ENCODE measurements at regions not wholly inside any gene's neighbourhood (a gene's known extent, or its start where the extent isn't known, plus 50 kb on each side); places are given as distances from the start of the nearest gene placed in this dataset.

DNA sequence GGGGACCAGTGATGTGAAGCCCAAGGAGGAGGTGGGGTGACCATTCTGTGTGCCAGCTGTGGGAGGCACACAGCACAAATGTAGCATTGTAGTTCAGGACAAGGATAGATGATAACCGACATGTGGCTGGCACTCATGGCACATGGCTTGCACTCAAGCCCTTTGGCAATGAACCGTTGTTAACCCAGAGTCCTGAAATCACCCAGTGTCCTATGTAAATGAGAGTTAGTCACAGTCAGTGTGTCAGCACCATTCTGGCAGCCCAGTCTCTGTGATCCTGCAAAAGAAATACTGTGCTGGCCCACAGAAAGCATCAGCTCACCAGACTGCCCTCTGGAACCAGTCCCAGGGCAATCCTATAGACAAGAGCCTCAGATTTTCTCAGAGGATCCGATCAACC is 339.3 kb downstream of the MID1IP1 start:
- H3K9ac ChIP-seq, result no peak overlapping the region
- H3K79me2 ChIP-seq (ENCODE audit: insufficient read depth, low read depth), result no peaks in the 10 kb centered on the region
- TF ChIP-seq, protein P1, sequence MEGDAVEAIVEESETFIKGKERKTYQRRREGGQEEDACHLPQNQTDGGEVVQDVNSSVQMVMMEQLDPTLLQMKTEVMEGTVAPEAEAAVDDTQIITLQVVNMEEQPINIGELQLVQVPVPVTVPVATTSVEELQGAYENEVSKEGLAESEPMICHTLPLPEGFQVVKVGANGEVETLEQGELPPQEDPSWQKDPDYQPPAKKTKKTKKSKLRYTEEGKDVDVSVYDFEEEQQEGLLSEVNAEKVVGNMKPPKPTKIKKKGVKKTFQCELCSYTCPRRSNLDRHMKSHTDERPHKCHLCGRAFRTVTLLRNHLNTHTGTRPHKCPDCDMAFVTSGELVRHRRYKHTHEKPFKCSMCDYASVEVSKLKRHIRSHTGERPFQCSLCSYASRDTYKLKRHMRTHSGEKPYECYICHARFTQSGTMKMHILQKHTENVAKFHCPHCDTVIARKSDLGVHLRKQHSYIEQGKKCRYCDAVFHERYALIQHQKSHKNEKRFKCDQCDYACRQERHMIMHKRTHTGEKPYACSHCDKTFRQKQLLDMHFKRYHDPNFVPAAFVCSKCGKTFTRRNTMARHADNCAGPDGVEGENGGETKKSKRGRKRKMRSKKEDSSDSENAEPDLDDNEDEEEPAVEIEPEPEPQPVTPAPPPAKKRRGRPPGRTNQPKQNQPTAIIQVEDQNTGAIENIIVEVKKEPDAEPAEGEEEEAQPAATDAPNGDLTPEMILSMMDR (conservative IDR thresholded peaks at IDR 0.05; ENCODE audit: low read depth, low read length), result no peak
- H3K4me2 ChIP-seq, result no peak overlapping the region
- no peaks in the 10 kb centered on the region for H3K36me3 ChIP-seq (ENCODE audit: insufficient read depth)
- no peak overlapping the region for H3K4me3 ChIP-seq (IDR thresholded peaks at IDR 0.05; ENCODE audit: insufficient read depth, low read depth, low read length)
- no peaks in the 10 kb centered on the region for H4K20me1 ChIP-seq (ENCODE audit: insufficient read depth)
- peaks cover 15% of the 10 kb centered on the region for H3K4me1 ChIP-seq (ENCODE audit: low read depth, poor library complexity, severe bottlenecking)
- no peak overlapping the region for H2AFZ ChIP-seq (ENCODE audit: low read depth)
- no peaks in the 10 kb centered on the region for H3K27me3 ChIP-seq (ENCODE audit: insufficient read depth, low read depth)
- H3K27ac ChIP-seq, result no peak overlapping the region

DNA sequence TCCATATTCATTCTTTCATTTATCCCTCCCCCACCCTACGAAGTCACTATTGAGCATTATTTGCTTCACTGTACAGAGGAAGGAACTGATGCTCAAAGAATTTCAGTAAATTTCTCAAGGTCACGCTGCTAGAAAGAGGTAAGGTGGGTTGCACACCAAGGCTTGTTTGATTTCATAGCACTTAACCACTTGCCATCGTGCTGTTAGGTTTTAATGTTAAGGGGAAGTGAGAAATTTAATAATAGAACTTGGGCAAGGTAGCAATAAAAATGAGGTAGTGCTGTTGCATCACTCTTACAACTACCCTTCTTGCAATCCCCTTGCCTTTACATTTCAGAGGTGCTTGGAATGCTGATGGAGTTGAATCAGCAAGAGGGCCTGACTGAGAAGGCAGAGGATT is 343.1 kb downstream of the MID1IP1 start:
- Histone ChIP-seq H3K79me2 (ENCODE audit: insufficient read depth, low read depth) (no peaks in the 10 kb centered on the region), H3K4me3 (IDR thresholded peaks at IDR 0.05; ENCODE audit: insufficient read depth, low read depth, low read length) (no peak overlapping the region), H3K27ac (no peak overlapping the region), H3K4me1 (ENCODE audit: low read depth, poor library complexity, severe bottlenecking) (peaks cover 21% of the 10 kb centered on the region), H4K20me1 (ENCODE audit: insufficient read depth) (no peaks in the 10 kb centered on the region), H2AFZ (ENCODE audit: low read depth) (no peak overlapping the region), H3K27me3 (ENCODE audit: insufficient read depth, low read depth) (no peaks in the 10 kb centered on the region), H3K4me2 (no peak overlapping the region), H3K9ac (no peak overlapping the region), H3K36me3 (ENCODE audit: insufficient read depth) (no peaks in the 10 kb centered on the region)
- TF ChIP-seq, protein P1 (conservative IDR thresholded peaks at IDR 0.05; ENCODE audit: low read depth, low read length), result no peak

DNA sequence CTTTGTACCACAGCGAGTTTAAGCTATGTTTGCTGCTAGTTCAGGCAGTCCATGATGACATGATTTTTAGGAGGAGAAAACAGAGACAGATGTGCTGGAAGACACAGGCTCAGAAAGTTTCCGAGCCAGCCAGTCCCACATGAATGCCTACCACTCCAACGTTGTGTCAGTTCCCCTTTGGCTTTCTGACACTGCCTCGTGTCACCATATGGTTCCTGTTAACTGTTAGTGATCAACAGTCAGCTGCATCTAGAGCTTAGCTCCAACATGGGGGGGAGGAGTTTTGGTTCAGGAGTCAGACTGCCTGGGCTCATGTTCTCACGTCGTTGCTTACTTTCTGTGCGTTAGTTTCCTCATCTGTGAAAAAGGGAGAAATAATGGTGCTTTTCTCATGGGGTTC is 343.7 kb downstream of the MID1IP1 start:
- Histone ChIP-seq H3K4me2 (no peak overlapping the region), H3K27me3 (ENCODE audit: insufficient read depth, low read depth) (no peaks in the 10 kb centered on the region), H3K79me2 (ENCODE audit: insufficient read depth, low read depth) (no peaks in the 10 kb centered on the region), H4K20me1 (ENCODE audit: insufficient read depth) (no peaks in the 10 kb centered on the region), H3K36me3 (ENCODE audit: insufficient read depth) (no peaks in the 10 kb centered on the region), H3K9ac (no peak overlapping the region), H2AFZ (ENCODE audit: low read depth) (no peak overlapping the region), H3K4me1 (ENCODE audit: low read depth, poor library complexity, severe bottlenecking) (peaks cover 27% of the 10 kb centered on the region), H3K4me3 (IDR thresholded peaks at IDR 0.05; ENCODE audit: insufficient read depth, low read depth, low read length) (no peak overlapping the region), H3K27ac (no peak overlapping the region)
- TF ChIP-seq, protein P1 (conservative IDR thresholded peaks at IDR 0.05; ENCODE audit: low read depth, low read length), result no peak

DNA sequence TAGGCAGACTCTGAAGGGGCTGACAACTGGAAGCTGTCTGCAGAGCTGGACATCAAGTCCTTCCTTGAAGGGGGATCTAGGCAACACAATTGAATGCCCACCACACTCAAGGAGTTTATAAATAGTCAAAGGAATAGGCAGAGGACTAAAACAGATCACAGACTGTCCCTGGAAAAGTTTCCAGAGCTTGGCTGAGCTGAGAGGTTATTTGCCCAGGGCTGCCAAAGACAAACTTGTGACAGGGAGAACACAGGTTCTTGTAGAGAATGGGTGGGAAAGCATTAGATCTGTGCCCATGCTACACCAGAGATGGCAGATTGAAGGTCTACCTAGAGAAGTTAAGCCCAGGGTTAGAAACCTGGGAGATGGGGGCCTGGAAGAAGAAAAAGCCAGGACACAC is 344.6 kb downstream of the MID1IP1 start:
- H3K4me1 ChIP-seq (ENCODE audit: low read depth, poor library complexity, severe bottlenecking), result peaks cover 36% of the 10 kb centered on the region
- H3K9ac ChIP-seq, result no peak overlapping the region
- no peaks in the 10 kb centered on the region for H3K27me3 ChIP-seq (ENCODE audit: insufficient read depth, low read depth)
- no peaks in the 10 kb centered on the region for H4K20me1 ChIP-seq (ENCODE audit: insufficient read depth)
- no peak overlapping the region for H2AFZ ChIP-seq (ENCODE audit: low read depth)
- H3K27ac ChIP-seq, result no peak overlapping the region
- no peak overlapping the region for H3K4me3 ChIP-seq (IDR thresholded peaks at IDR 0.05; ENCODE audit: insufficient read depth, low read depth, low read length)
- H3K4me2 ChIP-seq, result no peak overlapping the region
- H3K36me3 ChIP-seq (ENCODE audit: insufficient read depth), result no peaks in the 10 kb centered on the region
- TF ChIP-seq, protein P1 (conservative IDR thresholded peaks at IDR 0.05; ENCODE audit: low read depth, low read length), result no peak
- H3K79me2 ChIP-seq (ENCODE audit: insufficient read depth, low read depth), result no peaks in the 10 kb centered on the region
